G401.6 (cell line): ENCODE measurements at regions not wholly inside any gene's neighbourhood (a gene's known extent, or its start where the extent isn't known, plus 50 kb on each side); places are given as distances from the start of the nearest gene placed in this dataset.
"Not testable (repeated sequence)": the region's sequence is repeated elsewhere in the genome, so short reads cannot be mapped to it uniquely, and the experiment has no call there.

Source experiments
- FAIRE-seq: peaks from 2 replicates; lab custom pipeline; 2012; peaks lifted over from hg19 to GRCh38; lab: Jason Lieb, UNC

DNA sequence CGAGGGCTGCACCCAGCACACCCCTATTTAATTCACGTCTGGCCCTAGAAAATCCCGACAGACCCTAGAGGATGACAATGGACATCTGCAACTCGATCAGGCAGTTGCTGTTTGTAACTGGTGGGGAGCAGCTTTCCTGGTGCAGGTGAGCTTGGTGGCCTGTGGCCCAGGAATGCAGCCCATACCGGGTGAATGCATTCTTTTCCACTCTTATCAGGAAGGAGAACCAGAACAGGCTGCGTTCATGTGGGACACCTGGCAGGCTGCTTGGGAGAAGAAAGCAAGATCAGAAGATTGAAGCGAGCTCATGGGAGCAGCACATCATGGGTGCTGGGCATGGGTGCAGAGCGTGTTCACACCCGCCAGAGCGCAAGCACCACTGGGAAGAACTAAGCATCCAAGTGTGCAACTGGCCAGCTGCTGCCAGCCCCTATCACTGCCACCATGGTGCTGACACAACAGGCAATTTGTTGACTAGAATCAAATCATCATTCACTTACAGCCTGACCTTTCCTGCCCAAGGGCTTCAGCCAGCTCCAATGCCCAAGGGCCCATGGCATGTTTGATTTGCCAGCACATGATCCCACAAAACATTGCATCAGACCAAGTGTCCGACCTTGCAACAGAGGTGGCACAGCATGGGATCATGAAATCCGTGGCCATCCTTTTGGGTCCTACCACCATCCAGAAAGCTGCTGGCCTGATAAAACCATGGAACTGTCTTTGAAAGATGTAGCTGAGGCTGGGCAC, 241.7 kb upstream of the ID2 start:
- no peak for FAIRE-seq

DNA sequence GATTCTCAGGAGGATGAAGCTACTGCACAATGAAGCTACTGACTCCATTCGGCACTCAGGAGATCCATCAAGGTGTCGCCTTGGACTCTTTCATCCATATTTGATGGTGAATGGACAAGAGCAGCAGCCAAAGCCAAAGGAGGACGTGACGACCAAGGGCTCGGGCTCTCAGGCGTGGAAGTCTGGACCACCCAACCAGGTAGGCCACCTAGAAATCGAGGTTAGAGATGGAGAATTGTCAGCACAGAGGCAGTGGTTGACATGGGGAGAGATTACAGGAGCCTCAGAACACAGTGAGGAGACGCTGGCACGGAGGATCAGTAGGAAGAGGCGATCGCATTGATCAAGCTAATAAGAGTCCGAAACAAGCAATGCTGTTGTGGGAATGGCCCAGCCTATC, 240.5 kb upstream of the ID2 start:
- FAIRE-seq = no peak

DNA sequence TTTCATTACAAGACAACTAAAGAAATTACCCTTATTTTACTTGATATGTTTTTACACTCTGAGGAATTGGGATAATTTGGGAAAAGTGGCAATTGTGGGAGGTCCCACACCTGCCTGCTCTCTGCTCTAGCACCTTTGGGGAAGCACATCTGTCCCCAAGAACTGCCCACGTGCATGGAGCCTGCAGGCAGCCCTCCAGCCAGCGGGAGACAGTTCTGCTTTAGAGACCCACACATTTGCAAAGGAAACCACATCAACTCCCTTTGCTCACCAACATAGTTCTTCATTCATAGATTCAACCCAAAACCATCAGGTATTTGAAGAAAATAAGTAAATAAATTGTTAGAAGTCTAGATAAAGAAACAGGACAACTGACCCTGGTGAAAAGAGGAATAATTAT, 239.9 kb upstream of the ID2 start:
- FAIRE-seq = no peak

DNA sequence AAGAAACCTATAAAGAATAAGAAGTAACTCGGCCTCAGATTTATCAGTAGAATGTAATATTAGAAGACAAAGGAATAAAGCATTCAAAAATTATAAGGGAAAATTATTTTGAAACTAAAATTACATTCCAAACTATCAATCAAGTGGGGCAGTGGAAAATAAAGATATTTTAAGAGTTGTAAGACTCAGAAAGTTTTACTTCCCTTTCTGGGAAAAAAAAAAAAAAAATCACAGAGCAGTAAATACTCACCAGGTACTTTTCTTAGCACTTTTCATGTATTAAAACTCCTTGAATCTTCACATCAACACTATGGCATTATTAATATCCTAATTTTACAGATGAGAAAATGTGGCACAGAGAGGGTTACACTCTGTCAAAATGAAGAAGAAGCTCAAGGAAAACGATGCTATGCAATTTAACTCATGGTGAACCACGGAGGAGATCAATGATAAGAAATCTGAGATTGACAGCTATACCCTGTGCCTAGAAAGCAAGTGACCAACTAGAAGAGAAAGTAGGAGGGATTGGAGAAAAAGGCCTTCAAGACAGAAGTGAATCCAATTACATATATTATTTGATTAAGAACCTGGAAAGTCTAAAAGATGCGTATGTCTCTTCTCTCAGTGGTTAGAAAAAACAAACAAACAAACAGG, 238.9 kb upstream of the ID2 start:
- no peak for FAIRE-seq

DNA sequence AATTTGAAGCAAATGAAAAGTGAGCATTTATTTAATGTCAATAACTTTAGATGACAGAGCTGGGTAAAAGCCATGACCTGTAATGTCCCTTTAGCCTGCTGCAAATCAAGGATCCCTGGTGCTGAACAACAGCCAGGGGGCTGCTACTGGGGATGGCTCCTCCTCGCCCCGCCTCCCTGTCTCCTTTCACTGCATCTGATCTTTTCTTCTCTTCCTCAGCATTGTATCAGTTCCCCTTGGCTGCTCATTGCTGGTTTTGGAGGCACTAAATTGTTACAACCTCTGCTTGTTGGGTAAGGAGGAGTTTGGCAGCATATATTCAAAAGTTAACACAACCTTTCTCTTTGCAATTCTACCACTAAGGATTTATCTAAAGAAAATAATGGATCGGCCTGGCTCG, 236.3 kb upstream of the ID2 start:
- FAIRE-seq = no peak

DNA sequence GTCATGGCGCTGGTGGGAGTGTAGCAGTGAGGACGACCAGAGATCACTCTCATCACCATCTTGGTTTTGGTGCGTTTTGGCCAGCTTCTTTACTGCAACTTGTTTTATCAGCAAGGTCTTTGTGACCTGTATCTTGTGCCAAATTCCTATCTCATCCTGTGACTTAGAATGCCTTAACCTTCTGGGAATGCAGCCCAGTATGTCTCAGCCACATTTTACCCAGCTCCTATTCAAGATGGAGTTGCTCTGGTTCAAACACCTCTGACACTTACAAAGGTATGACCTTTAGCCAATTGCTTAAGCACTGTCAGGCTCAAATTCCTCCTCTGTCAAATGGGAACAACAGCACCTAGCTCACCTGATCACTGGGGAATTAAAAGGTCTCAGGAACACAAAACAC, 235.1 kb upstream of the ID2 start:
- not testable (repeated sequence) for FAIRE-seq

DNA sequence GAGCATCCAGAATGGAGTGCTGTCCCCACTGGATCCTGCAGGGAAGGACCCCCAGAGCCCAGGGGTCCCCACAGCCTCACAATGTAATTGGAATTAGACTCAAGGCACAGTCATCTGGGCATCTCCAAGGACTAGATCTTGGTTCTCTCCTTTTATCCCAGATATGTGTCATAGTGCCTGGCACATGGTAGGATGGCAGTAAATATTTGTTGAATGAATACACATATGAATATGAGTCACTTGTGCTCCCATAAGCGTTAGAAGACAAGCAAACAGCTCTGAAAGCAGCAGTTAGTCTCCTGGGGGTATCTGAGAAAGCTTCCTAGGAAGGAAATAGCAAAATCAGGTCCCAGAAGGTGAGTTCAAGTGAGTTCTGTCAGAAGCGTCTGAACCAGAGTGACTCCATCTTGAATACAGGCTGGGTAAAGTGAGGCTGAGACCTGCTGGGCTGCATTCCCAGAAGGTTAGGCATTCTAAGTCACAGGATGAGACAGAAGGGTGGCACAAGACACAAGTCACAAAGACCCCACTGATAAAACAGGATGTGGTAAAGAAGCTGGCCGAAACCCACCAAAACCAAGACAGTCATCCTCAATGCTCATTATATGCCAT, 234.1 kb upstream of the ID2 start:
- no peak for FAIRE-seq

DNA sequence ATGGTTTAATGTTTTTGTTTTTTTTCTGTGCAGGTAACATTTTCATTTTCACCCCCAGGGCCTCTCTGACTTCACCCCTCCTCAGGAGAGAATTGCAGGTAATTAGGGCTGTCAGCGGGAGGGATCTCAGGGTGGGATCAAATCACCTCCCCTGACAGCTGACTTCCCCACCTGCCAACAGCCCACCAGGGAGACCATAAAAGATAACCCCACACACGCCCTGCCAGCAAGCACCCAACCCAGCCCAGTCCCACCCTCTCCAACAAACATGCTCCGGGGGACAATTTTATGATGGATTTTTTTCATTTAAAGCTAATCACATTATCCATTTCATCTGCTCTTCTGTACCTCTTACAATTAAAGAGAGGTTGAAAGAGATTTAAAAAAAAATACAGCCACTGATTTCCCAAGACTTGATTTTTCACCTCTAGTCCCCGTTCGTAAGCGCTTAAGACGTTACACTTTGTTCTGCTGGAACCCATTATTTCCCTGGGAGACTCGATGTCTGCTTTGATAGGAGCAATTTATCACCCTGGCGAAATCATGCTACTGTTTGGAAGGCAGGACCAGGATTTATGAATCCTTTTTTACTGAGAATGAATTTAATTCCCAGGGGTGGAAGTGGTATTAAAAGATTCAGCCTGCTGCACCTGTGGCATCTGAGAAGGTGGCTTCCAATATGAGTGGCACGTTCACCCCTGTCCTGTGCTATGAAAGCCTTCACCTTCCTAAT, 232.9 kb upstream of the ID2 start:
- FAIRE-seq = no peak

DNA sequence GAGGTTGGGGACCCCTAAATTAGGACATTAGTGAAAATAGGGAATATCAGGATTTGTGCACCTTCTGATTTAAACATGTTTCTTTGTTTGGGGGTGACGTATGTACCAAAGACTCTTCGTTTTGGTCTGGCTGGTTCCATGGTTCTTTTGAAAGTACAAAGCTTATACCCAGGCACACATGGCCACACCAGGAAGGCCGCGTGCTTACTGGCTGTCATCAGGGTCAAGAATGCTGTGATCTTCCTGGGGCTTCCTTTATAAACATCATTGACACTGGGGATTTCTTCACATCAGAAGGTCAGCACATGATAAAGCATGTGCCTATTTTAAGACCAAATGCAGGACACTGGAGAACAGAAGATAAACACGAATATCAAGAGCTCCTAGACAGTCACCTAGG, 230.6 kb upstream of the ID2 start:
- FAIRE-seq = no peak

DNA sequence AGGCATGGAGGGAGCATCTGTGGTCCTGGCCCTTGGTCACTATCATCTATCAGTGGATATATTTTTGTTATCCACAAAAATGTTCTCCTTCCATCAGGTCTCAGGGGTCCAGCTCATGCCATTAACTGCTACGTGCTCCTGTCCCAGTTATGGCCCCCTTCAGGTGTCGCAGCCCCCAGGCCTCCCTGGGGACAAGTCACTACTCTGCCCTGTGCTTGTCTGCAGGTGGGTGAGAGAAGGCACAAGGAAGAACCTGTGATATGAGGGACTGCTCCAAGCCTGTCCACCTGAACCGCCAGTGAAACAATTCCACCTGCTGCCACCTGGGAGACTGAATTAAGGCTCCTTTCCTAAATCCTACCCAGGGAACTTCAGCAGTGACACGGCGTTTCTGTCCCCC, 229.6 kb upstream of the ID2 start:
- FAIRE-seq = no peak

DNA sequence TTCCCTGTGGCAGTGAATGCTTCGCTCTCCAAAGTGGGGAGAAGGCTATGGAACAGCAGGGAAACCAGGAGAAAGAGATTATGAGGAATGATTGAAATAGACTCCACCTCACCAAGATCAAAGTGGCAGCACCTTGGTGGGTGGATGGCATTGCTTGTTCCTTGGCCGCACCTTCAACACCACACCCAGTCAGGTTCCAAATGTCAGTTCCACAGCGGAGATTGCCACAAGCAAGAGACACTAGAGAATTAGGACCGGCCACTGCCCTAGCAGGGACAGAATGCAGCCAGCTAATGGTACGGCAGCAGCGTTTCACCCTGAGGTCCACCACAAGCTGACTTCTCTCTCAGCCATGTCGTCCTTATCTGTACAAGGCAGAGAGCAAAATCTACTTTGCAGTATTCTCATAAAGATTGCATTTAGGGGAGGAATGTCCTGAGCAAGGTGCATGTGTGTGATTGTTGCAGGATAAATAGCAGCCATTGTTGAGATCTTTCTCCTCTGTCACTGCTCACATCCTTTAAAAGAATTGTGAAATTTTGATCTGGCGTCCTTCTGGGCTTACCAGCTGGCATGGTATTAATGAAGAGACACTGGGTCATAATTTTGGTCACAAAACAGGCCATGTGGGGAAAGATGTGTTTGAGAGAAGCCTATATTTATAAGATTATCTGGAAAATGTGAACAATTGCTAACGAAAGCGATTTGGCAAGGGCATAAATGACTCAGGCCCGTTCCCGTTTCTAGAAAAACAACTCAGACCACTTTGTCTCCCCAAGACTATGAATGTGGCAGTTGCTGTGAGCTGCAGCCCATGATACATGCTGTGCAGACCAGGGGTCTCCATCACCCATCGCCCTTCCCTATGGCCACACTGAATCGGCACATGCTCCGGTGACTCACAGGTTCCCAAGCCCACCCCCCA, 228.6 kb upstream of the ID2 start:
- FAIRE-seq = no peak

DNA sequence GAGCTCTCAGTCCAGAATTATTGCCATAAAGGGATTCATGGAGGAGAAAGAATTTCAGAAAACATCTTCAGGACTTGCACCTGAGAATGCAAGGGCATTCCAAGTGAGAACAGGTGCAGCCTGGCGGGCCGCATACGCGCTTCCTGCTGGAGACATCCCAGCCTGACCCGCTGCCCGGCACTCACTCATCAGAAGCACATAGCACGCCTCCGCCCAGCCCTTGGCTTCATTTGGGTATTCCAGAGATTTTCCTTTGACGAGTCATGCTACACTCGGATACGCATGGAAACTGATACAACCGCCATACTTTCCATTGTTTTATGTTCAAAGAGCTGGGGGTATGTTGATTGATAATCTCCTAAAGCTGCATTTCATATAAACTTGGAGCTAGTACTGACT, 228.0 kb upstream of the ID2 start:
- no peak for FAIRE-seq

DNA sequence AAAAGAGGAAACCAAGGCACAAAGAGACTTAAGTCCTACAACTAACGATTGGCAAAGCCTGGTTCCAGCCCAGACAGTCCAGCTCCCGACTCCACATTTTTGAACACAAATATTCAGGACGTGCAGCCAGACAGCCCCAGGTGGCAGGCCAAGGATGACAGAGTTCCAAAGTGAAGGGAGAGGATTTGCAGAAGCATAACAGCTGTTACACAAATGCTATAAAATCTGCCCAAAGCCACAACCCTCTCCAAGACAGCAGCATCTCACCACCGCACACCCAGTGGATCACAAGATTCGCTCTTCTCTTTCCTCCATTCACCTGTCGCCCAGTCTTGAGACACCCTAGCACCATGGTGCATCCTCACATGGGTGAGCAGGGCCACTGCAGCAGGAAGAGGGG, 227.1 kb upstream of the ID2 start:
- FAIRE-seq = no peak

DNA sequence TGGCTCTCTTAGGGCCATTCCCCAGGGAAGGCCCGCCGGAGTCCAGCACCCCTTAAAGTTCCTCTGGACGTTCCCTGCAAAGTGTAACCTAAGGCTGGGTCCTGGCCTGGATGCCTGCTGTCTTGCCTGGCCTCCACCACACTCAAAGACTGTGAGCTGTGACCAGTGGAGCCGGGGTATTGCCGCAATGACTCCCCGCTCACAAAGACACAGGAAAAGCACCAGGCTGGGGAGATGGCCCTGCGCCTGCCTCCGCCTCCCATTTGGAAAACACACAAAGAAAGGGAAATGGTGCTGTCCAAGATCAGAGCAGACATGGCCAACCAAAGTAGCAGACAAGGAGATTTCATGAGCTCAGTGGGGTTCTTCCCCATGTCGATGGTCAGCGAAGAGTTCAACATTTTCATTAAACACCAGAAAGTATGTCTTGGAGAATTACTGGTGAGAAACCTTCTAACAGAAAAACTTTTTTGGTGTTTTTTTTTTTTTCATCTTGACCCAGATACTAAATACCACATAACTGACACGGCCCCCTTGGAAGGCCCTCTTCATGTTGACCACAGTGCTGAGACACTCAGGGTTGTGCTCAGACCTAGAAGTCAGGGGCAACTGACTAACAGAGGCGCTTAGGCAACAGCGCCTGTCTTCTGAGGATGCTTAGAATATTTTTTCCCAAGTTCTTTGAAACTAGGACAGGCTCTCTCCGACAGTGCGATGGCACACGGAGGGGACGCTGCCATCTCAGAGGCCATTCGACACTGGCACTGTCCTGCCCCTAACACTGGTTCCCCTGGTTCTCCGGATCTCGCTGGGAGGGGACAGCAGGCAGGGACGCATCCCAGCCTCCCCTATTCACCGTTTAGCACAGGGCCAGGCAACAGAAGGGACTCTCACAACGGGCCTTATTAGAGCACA, 226.4 kb upstream of the ID2 start:
- FAIRE-seq = no peak

DNA sequence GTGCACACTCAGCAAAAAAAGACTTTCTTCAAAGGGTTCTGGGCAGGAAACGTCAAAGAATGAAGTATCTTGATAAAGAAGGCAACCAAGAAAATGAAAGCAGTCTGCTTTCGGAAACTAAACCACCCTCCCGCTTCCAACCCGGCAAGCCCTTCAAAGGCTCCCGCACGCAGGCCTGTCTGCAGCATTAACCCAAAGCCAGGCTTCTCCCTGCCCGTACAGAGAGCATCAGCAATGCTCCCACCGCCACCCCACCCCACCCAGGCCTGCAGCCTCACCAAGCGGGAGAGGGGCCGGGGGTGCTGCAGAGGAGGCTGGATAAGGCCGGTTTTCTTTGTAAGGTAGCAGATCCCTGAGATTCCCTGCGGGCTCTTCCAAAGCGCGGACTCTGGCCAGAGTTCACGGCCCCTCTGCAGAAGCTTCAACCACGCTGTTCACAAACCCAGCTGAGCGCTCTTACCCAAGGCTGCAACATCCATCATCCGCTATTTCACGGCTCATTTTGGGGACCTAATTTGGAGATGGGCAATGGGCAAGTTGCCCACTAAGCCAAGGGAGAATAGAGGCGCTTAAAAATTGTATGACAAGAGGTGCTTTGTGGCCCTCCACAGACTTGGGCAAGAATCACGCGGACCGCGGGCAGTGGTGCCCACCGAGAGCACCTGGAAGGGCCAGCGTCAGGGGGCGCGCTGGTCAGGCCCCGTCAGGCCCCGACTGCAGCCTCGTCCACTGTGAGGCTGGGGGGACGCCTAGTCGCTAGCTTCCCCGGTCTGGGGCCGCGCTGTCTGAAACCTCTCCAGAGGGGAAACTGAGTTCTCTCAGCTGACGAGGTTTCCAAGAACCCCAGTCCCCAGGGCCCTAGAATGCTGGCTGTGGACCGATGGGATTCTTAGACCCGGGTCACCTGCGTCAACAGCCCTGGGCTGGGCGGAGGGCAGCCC, 225.4 kb upstream of the ID2 start:
- FAIRE-seq = no peak

DNA sequence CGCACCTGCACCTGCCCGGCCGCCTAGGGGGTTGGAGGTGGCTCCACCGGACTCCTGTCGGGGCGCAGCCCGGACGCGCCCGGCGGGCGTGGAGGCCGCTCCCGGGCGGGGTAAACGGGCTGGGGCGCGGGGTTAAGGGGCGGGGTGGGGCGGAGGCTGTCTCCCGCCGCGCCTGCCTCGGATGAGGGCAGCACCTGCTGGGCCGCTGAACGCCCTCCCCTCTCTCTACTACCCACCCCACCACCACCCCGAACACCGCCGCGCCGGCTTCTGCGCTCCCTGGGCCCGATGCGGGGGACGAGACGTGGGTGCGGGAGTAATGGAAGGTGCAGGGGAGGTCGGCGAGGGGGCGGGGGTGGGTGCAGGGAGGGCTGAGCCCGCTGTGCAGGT, 224.8 kb upstream of the ID2 start:
- FAIRE-seq = no peak

DNA sequence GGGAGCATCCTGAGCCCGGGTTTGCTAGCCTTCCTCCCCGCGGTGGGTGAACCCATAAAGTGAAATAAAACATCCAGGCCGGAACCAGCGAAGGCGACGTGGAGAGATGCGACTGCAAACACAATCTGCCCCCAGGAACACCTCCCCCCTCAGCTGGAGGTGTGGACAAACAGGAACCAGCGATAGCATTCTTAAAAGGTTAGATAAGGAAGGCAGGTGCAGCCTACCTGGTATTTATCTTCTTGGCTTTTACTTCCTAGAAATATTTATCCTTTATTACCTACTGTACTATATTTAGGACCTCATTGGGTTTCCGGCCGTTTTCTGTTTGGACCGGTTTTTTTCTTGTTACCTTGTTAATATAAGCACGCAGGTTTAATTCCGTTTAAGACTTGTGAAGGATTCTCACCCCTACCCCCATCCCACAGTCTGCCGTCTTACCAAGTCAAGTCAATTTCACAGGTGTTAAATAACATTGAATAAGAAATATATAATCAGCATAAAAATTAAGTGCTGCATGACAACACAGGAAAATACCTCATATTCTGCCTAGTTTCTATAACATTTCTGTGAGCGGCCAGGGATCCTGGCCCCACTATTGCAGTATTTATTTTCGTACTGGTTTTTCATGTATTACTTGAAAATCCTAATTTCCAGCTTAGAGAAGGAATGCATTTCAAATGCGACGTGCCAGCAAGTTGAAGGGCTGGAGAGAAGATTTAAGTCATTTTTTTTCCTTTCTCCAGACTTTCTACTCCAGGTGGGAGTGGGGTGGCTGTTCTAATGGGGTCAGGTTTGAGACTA, 224.0 kb upstream of the ID2 start:
- FAIRE-seq = no peak

DNA sequence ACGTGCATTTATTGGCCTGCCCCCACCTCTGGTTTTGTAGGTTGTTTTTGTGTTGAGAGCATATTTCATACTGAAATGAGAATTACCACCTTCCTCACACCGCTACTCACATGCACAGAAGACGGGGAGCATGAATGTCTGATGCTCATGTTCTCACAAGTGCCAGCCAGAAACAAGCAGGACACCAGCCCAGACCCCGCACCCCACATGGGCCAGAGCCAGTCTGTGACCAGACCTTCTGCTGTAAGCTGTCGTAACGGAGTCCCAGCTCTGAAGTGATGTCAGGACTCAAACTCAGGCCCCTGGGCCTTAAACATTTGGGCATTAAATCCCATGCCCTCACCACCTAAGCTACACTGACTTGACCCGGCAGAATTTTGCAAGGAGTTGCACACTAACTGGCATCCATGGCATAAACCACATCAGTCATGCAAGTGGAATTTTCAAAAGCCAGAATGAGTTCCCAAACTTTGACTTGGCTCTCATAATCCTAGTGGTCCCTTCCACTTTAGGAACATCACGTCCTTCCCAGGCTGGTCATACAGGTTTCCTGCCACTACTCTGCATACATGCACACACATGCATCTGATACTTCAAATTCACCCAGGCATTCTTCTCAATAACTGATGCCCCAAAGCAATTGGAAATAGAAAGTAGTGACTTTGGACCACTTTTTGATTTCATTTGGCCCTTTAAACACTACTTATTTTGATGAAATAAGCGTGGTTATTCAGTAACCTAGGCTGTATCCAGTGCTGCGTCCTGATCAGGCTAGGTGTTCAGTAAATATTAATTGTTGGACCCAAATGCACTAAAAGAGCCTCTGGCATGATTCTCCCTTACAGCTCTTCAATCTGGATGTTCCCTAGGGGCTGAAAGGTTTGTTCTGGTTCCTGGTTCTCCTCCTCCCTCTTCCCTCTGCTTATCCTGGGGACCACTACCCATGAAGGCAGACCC, 223.1 kb upstream of the ID2 start:
- no peak for FAIRE-seq
